ENCODE measurements at regions not wholly inside any gene's neighbourhood (a gene's known extent, or its start where the extent isn't known, plus 50 kb on each side); places are given as distances from the start of the nearest gene placed in this dataset.

DNA sequence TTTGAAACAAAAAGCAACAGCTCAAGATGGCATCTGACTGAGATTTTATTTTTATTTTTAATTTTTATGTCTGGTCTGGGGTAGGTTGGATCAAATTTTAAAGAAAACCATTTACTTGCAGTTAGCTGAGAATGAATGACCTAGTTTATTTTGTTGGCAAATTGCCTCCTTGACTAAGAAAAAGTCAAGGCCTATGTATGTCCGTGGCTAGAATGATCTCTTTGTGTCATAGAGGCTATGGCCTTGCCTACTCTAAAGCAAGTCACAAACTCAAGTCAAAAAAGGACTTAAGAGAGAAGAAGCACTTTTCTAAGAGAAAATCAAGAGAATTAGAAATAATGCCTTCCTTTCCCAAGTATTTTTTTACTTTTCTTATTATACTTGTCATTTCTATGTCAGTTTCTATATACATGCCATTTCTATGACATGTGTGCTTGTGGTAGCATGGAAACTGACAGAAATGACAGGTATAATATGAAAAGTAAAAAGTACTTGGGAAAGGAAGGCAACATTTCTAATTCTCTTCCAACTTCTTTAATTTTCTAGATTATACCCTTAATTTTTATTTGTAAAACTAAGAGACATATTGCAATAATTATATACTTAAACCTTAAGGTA is 136.7 kb downstream of the CENPF start:
- DNase-seq (ENCODE audit: low spot score), result no peak
- Histone ChIP-seq H4K20me1 (ENCODE audit: low read depth) (no peaks in the 10 kb centered on the region), H3F3A (ENCODE audit: low read depth) (no peaks in the 10 kb centered on the region), H3K36me3 (no peaks in the 10 kb centered on the region), H3K79me2 (ENCODE audit: low read depth) (no peaks in the 10 kb centered on the region), H3K9me3 (ENCODE audit: low read depth) (no peaks in the 10 kb centered on the region), H3K4me1 (no peaks in the 10 kb centered on the region), H3K27me3 (no peaks in the 10 kb centered on the region), H3K4me3 (no peak overlapping the region), H3K27ac (no peak overlapping the region), H3K9ac (no peak overlapping the region), H2AFZ (replicated peaks) (no peak overlapping the region), H3K4me2 (no peak overlapping the region)
- no peaks in the 10 kb centered on the region for H3K9me3 Mint-ChIP-seq
- no peak overlapping the region for H3K4me3 Mint-ChIP-seq
- TF ChIP-seq, protein P1, sequence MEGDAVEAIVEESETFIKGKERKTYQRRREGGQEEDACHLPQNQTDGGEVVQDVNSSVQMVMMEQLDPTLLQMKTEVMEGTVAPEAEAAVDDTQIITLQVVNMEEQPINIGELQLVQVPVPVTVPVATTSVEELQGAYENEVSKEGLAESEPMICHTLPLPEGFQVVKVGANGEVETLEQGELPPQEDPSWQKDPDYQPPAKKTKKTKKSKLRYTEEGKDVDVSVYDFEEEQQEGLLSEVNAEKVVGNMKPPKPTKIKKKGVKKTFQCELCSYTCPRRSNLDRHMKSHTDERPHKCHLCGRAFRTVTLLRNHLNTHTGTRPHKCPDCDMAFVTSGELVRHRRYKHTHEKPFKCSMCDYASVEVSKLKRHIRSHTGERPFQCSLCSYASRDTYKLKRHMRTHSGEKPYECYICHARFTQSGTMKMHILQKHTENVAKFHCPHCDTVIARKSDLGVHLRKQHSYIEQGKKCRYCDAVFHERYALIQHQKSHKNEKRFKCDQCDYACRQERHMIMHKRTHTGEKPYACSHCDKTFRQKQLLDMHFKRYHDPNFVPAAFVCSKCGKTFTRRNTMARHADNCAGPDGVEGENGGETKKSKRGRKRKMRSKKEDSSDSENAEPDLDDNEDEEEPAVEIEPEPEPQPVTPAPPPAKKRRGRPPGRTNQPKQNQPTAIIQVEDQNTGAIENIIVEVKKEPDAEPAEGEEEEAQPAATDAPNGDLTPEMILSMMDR (IDR thresholded peaks at IDR 0.05), result no peak
- TF ChIP-seq EZH2 (IDR thresholded peaks at IDR 0.05) (no peak), EZH2phosphoT487 (IDR thresholded peaks at IDR 0.05) (no peak)
- H3K27me3 Mint-ChIP-seq (ENCODE audit: insufficient read depth, low read depth), result no peaks in the 10 kb centered on the region
- H3K27ac Mint-ChIP-seq, result no peak overlapping the region
- H3K4me1 Mint-ChIP-seq, result no peaks in the 10 kb centered on the region
- H3K36me3 Mint-ChIP-seq, result no peaks in the 10 kb centered on the region

DNA sequence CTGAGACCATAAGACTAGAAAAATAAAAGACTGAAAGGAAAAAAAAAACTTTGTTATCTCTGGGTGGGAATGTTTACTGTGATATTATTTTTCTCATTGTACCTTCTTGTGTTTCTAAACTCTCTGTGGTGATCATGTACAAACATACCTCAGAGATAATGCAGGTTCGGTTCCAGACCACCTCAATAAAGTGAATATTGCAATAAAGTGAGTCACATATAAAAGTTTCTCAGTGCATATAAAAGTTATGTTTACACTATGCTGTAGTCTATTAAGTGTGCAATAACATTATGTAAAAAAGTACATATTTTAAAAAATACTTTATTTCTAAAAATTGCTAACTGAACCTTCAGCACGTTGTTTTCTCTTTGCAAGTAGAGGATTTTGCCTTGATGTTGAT is 137.5 kb downstream of the CENPF start:
- Histone ChIP-seq H3K27me3 (no peaks in the 10 kb centered on the region), H3K9ac (no peak overlapping the region), H3F3A (ENCODE audit: low read depth) (no peaks in the 10 kb centered on the region), H3K4me2 (no peak overlapping the region), H3K79me2 (ENCODE audit: low read depth) (no peaks in the 10 kb centered on the region), H3K4me1 (no peaks in the 10 kb centered on the region), H4K20me1 (ENCODE audit: low read depth) (no peaks in the 10 kb centered on the region), H3K27ac (no peak overlapping the region), H3K9me3 (ENCODE audit: low read depth) (no peaks in the 10 kb centered on the region), H3K4me3 (no peak overlapping the region), H3K36me3 (no peaks in the 10 kb centered on the region), H2AFZ (replicated peaks) (no peak overlapping the region)
- H3K4me1 Mint-ChIP-seq, result no peaks in the 10 kb centered on the region
- TF ChIP-seq EZH2 (IDR thresholded peaks at IDR 0.05) (no peak), EZH2phosphoT487 (IDR thresholded peaks at IDR 0.05) (no peak)
- TF ChIP-seq, protein P1 (IDR thresholded peaks at IDR 0.05), result no peak
- H3K9me3 Mint-ChIP-seq, result no peaks in the 10 kb centered on the region
- H3K27ac Mint-ChIP-seq, result no peak overlapping the region
- DNase-seq (ENCODE audit: low spot score), result no peak
- no peaks in the 10 kb centered on the region for H3K36me3 Mint-ChIP-seq
- no peaks in the 10 kb centered on the region for H3K27me3 Mint-ChIP-seq (ENCODE audit: insufficient read depth, low read depth)
- no peak overlapping the region for H3K4me3 Mint-ChIP-seq

DNA sequence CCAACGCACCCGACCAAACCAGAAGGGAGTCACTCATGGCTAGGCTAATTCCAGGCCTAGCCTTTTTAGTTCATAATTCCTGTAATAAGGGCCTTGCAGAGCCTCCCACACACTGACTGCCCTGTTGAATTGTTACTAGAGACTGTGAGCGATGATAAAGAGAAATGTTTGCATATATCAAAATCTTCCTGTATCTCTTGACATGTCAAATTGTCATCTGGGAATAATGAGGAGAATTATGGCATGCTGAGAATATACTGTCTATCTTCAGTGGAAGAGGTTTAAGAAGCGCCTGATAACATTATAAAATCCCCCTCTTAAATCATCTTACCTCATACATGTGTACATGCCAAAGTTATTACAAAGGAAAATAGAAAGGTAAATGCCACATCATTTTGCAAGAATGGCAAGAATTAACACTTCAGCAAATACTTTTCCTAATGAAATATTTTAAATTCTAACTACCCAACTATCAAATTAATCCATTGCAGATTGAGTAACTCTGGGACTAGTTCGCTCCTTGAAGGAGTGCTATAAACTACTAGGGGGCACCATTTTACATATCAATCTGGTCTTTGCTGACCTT is 144.1 kb downstream of the CENPF start:
- H3K9ac ChIP-seq, result no peak overlapping the region
- no peak overlapping the region for H2AFZ ChIP-seq (replicated peaks)
- no peaks in the 10 kb centered on the region for H3F3A ChIP-seq (ENCODE audit: low read depth)
- Mint-ChIP-seq H3K27me3 (ENCODE audit: insufficient read depth, low read depth) (no peaks in the 10 kb centered on the region), H3K27ac (no peak overlapping the region), H3K4me1 (peaks cover 2% of the 10 kb centered on the region), H3K9me3 (peaks cover 2% of the 10 kb centered on the region), H3K36me3 (no peaks in the 10 kb centered on the region), H3K4me3 (no peak overlapping the region)
- no peaks in the 10 kb centered on the region for H4K20me1 ChIP-seq (ENCODE audit: low read depth)
- no peak for DNase-seq (ENCODE audit: low spot score)
- no peaks in the 10 kb centered on the region for H3K27me3 ChIP-seq
- H3K27ac ChIP-seq, result no peak overlapping the region
- no peaks in the 10 kb centered on the region for H3K4me1 ChIP-seq
- no peaks in the 10 kb centered on the region for H3K9me3 ChIP-seq (ENCODE audit: low read depth)
- H3K4me2 ChIP-seq, result no peak overlapping the region
- H3K4me3 ChIP-seq, result no peak overlapping the region
- H3K36me3 ChIP-seq, result no peaks in the 10 kb centered on the region
- no peaks in the 10 kb centered on the region for H3K79me2 ChIP-seq (ENCODE audit: low read depth)
- TF ChIP-seq EZH2phosphoT487 (IDR thresholded peaks at IDR 0.05) (no peak), EZH2 (IDR thresholded peaks at IDR 0.05) (no peak)
- TF ChIP-seq, protein P1 (IDR thresholded peaks at IDR 0.05), result no peak
